Choroid plexus epithelial cell (primary cell): ENCODE measurements at regions not wholly inside any gene's neighbourhood (a gene's known extent, or its start where the extent isn't known, plus 50 kb on each side); places are given as distances from the start of the nearest gene placed in this dataset.

ENCODE experiments used
- DNase-seq: peaks from one replicate; pipeline ENCODE4 v3.0.0-alpha.2; 2010; ENCODE audit warnings: low read depth
- H3K4me3 ChIP-seq: 2 replicates; pipeline ENCODE4 v1.5.1; 2011; ENCODE audit warnings: low read depth, mild to moderate bottlenecking, control low read depth, low read length, moderate library complexity
- TF ChIP-seq, protein P1 (sequence below): conservative IDR thresholded peaks from 2 replicates; pipeline ENCODE4 v1.5.1; 2011; ENCODE audit warnings: low read depth, mild to moderate bottlenecking, control low read depth, inconsistent platforms, low read length, moderate library complexity

DNA sequence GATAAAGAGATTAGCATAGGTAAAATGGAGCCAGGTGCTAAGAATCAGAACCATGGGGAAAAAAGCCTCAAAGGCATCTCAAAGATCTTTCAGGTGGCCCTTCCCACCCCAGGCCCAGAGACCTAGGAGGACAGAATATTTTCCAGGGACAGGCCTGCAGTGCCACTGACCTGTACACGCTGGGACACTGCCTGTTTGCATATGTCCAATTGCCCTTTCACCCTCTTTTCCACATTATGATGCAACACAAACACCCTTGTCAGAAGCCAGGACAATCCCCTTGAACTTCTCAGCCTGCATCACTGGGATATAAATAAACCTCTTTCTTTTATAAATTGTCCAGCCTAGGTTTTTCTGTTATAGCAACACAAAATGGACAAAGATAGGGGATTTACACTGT lies 419.1 kb downstream of the TRIB2 start:
- TF ChIP-seq, protein P1, sequence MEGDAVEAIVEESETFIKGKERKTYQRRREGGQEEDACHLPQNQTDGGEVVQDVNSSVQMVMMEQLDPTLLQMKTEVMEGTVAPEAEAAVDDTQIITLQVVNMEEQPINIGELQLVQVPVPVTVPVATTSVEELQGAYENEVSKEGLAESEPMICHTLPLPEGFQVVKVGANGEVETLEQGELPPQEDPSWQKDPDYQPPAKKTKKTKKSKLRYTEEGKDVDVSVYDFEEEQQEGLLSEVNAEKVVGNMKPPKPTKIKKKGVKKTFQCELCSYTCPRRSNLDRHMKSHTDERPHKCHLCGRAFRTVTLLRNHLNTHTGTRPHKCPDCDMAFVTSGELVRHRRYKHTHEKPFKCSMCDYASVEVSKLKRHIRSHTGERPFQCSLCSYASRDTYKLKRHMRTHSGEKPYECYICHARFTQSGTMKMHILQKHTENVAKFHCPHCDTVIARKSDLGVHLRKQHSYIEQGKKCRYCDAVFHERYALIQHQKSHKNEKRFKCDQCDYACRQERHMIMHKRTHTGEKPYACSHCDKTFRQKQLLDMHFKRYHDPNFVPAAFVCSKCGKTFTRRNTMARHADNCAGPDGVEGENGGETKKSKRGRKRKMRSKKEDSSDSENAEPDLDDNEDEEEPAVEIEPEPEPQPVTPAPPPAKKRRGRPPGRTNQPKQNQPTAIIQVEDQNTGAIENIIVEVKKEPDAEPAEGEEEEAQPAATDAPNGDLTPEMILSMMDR: no peak
- H3K4me3 ChIP-seq: no peak overlapping the region
- no peak for DNase-seq

DNA sequence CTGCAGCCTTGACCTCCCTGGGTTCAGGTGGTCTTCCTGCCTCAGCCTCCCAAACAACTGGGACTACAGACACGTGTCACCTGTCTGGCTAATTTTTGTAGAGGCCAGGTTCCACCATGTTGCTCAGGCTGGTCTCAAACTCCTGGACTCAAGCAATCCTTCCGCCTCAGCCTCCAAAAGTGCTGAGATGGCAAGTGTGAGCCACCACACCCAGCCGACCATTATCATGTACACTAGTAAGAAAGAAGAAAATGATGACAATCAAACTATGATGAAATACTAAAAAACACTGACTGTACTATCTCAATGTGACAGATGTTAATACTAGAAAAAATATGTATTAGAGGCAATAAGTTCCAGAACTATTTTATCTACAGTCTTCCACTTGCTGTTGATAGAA lies 420.9 kb downstream of the TRIB2 start:
- H3K4me3 ChIP-seq: no peak overlapping the region
- TF ChIP-seq, protein P1: no peak

DNA sequence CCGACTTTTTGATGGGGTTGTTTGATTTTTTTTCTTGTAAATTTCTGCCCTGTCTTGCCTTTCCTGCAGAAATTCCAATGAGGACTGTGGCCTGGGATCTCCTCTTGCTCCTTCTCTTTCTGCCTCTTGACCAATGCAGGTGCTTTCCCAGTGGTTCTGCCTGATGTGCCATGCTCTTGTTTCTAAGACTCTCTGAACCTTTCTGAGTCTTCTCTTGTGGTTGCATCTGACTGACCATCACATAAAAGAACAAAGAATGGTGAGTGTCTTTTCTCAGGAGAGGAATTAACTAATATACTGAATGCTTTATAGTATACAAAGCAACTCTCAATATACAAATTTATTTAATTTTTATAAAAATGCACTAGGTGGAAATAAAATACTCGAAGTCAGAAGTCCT lies 424.6 kb downstream of the TRIB2 start:
- TF ChIP-seq, protein P1: no peak
- DNase-seq: no peak
- no peak overlapping the region for H3K4me3 ChIP-seq

More for the DNA sequence above, 420.9 kb downstream of the TRIB2 start:
- no peak for DNase-seq

DNA sequence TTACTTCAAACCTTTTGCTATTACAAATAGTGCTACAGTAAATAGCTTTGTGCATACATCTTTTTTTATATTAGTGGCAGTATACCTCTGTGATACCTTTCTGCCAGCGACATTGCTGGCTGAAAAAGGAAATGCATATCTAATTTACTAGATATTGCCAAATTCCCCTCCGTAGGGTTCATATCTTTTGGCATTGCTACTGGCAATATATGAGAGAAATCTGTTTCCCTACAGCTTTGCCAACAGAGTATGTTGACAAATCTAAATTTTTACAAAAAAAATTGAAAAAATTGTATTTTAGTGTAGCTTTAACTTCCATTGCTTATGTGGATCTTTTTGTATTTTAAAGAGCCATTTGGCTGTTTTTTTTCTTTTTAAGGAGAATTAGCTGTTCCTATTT lies 426.7 kb downstream of the TRIB2 start:
- H3K4me3 ChIP-seq: no peak overlapping the region
- DNase-seq: no peak
- TF ChIP-seq, protein P1: no peak

DNA sequence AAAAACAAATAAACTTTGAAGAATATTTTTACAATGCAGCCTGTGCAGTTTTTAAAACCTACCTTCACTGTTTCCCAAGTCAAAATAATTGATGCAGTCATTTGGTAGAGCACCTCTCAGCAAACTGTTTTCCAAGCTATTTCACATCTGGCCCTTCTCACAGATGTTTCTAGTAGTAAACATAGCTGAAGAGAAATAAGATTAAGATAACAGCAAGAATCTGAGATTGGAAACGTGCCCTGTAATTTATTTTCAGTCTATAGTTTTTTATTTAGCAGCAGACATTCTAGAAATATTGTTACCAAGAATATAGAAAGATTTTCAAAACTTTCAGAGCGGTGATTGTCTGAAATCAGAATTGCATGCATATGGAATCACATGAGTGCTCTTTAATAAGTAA lies 440.2 kb downstream of the TRIB2 start:
- DNase-seq: no peak
- no peak overlapping the region for H3K4me3 ChIP-seq
- TF ChIP-seq, protein P1: no peak

DNA sequence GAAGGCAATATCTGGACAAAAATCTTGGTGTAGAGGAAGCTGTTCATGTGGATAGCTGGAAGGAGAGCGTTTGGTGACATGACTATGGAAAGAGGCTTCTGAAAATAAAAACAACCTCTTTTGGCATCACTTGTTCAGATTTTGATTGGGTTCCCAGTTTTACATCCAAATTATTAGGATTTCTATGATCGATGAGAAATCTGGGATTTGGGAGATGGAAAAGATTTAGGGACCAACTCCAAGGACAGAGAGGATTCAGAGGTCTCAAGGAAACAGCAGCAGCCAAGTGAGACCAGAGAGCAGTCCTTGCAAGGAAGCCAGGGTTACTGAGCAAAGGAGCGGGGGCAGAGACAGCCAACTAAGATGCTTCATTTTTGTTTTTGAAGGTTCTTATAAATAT lies 441.7 kb downstream of the TRIB2 start:
- no peak overlapping the region for H3K4me3 ChIP-seq
- TF ChIP-seq, protein P1: no peak
- no peak for DNase-seq

DNA sequence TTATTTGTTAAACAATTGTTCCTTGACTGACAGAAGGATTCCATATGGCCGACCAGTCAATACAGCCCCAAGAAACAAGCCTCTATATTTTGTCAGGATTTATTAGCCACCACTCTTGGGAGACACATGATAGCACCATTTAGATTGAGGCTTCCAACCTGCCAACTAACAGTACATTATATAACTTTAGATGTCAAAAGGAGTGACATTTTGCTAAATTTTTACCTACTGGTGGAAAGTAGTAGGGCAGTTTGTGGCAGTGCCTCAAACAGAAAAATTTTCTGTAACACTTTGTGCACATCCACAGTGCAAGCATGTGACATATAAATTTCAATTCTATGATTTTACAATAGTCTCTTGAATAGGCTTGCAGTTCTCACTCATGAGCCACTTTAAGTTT lies 464.0 kb downstream of the TRIB2 start:
- TF ChIP-seq, protein P1: no peak
- no peak overlapping the region for H3K4me3 ChIP-seq
- no peak for DNase-seq
